H1 (cell line): ENCODE measurements at regions not wholly inside any gene's neighbourhood (a gene's known extent, or its start where the extent isn't known, plus 50 kb on each side); places are given as distances from the start of the nearest gene placed in this dataset.

Source experiments
- CBX8 ChIP-seq: fragments of 300-800, 300-1000 bp; sonication (generic); IDR thresholded peaks from 2 replicates; pipeline ENCODE4 v1.7.1; 2016; ENCODE audit warnings: low read depth, low read length, borderline replicate concordance
- EP300 ChIP-seq, 2 experiments: IDR thresholded peaks; 1 replicate in 1 of 2; 2 replicates in 1 of 2; pipeline ENCODE4 v1.6.1; 2011 to 2012; ENCODE audit warnings: low read depth in 2 of 2, low read length in 2 of 2, mild to moderate bottlenecking in 2 of 2, borderline replicate concordance in 1 of 2, inconsistent platforms in 1 of 2, moderate library complexity in 1 of 2
- HDAC2 ChIP-seq, 2 experiments: fragments of 300-600 bp in 1 of 2; sonication (generic) in 1 of 2; IDR thresholded peaks; 2 replicates each; pipeline ENCODE4 v1.6.1; 2011 to 2012; ENCODE audit warnings: low read depth in 2 of 2, low read length in 2 of 2, mild to moderate bottlenecking in 2 of 2, moderate library complexity in 2 of 2, borderline replicate concordance in 1 of 2, inconsistent platforms in 1 of 2
- JUN ChIP-seq: IDR thresholded peaks from 2 replicates; pipeline ENCODE4 v1.6.1; 2011; ENCODE audit warnings: low read depth, mild to moderate bottlenecking, improper control_type of control experiment, low read length
- POLR2AphosphoS5 ChIP-seq: IDR thresholded peaks from 2 replicates; pipeline ENCODE4 v1.6.1; 2011; ENCODE audit warnings: low read depth, low read length
- SIN3A ChIP-seq, 2 experiments: IDR thresholded peaks in 1 of 2; conservative IDR thresholded peaks in 1 of 2; 2 replicates each; pipeline ENCODE4 v1.6.1; 2011 to 2012; ENCODE audit warnings: low read length in 2 of 2, improper control_type of control experiment in 1 of 2, low read depth in 1 of 2, mild to moderate bottlenecking in 1 of 2
- SP1 ChIP-seq: IDR thresholded peaks from 2 replicates; pipeline ENCODE4 v1.6.1; 2011; ENCODE audit warnings: low read depth, low read length
- TAF1 ChIP-seq: IDR thresholded peaks from 2 replicates; pipeline ENCODE4 v1.6.1; 2011; ENCODE audit warnings: mild to moderate bottlenecking, low read depth, low read length
- ZNF274 ChIP-seq: IDR thresholded peaks from 2 replicates; pipeline ENCODE4 v1.7.0; 2012; ENCODE audit warnings: low read length, borderline replicate concordance; ENCODE audit errors: extremely low read depth
- TF ChIP-seq, protein P1 (sequence below), 3 experiments: IDR thresholded peaks; 1 replicate in 2 of 3; 2 replicates in 1 of 3; pipeline versions ENCODE4 v1.5.1 to v1.6.1; 2011; ENCODE audit warnings: low read length in 3 of 3, mild to moderate bottlenecking in 3 of 3, inconsistent platforms in 2 of 3, low read depth in 1 of 3, moderate library complexity in 1 of 3; ENCODE audit not compliant: insufficient read depth in 1 of 3; ENCODE audit errors: control extremely low read depth in 1 of 3
- TF ChIP-seq, protein P2 (sequence below): IDR thresholded peaks from 2 replicates; pipeline ENCODE4 v1.6.1; 2012; ENCODE audit warnings: inconsistent platforms

DNA sequence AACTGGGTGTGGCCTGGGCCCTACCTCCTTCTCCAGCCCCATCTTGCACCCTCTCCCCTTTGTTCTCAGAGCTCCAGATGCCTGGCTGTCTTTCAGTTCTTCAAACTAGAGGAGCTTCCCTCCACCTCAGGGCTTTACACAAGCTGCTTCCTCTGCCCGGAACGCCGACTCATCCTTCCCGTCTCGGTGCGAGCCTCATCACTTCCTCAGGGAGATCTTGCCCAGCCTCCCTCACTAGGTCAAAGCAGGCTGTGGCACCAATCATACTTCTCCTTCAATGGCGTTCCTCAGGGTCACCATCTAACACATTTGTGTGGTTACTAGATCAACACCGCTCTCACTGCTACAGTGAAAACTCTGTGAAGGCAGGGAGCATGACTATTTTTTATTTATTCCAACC lies 56.2 kb upstream of the ZSWIM6 start:
- TF ChIP-seq, protein P1, sequence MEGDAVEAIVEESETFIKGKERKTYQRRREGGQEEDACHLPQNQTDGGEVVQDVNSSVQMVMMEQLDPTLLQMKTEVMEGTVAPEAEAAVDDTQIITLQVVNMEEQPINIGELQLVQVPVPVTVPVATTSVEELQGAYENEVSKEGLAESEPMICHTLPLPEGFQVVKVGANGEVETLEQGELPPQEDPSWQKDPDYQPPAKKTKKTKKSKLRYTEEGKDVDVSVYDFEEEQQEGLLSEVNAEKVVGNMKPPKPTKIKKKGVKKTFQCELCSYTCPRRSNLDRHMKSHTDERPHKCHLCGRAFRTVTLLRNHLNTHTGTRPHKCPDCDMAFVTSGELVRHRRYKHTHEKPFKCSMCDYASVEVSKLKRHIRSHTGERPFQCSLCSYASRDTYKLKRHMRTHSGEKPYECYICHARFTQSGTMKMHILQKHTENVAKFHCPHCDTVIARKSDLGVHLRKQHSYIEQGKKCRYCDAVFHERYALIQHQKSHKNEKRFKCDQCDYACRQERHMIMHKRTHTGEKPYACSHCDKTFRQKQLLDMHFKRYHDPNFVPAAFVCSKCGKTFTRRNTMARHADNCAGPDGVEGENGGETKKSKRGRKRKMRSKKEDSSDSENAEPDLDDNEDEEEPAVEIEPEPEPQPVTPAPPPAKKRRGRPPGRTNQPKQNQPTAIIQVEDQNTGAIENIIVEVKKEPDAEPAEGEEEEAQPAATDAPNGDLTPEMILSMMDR (IDR thresholded peaks at IDR 0.05; ENCODE audit: control extremely low read depth in 1 of 3, insufficient read depth in 1 of 3, low read depth in 1 of 3, low read length in 3 of 3): no peak
- TF ChIP-seq JUN: no peak
- no peak for TF ChIP-seq SP1
- TF ChIP-seq EP300 (IDR thresholded peaks at IDR 0.05; ENCODE audit: borderline replicate concordance in 1 of 2, low read depth in 2 of 2, low read length in 2 of 2): no peak
- TF ChIP-seq ZNF274: no peak
- no peak for TF ChIP-seq HDAC2 (IDR thresholded peaks at IDR 0.05; ENCODE audit: borderline replicate concordance in 1 of 2, low read depth in 2 of 2, low read length in 2 of 2)
- no peak for TF ChIP-seq POLR2AphosphoS5
- no peak for TF ChIP-seq TAF1
- TF ChIP-seq, protein P2, sequence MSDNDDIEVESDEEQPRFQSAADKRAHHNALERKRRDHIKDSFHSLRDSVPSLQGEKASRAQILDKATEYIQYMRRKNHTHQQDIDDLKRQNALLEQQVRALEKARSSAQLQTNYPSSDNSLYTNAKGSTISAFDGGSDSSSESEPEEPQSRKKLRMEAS: no peak
- TF ChIP-seq SIN3A (conservative IDR thresholded peaks at IDR 0.05 in 1 of 2, IDR thresholded peaks at IDR 0.05 in 1 of 2; ENCODE audit: low read depth in 1 of 2, low read length in 2 of 2): no peak
- TF ChIP-seq CBX8: no peak
